K562 (cell line): ENCODE measurements at regions not wholly inside any gene's neighbourhood (a gene's known extent, or its start where the extent isn't known, plus 50 kb on each side); places are given as distances from the start of the nearest gene placed in this dataset.

Source experiments
- BMI1 ChIP-seq: fragments of 150-350 bp; IDR thresholded peaks from 2 replicates; pipeline ENCODE4 v1.6.1; 2014; ENCODE audit warnings: low read length
- ELF2 ChIP-seq: fragments of 250-450 bp; sonication (Bioruptor Pico); IDR thresholded peaks from 2 replicates; pipeline ENCODE4 v1.5.0; 2021; ENCODE audit warnings: mild to moderate bottlenecking
- ELK1 ChIP-seq: sonication (generic); formaldehyde crosslinking; IDR thresholded peaks from 2 replicates; pipeline ENCODE4 v1.8.1; 2022; ENCODE audit warnings: missing genetic modification reagents
- FOSL1 ChIP-seq: fragments of 200-800 bp; sonication (Bioruptor generic); conservative IDR thresholded peaks from 2 replicates; pipeline ENCODE4 v1.6.1; 2016; ENCODE audit warnings: missing genetic modification characterization, missing compliant biosample characterization
- HMBOX1 ChIP-seq: sonication (generic); IDR thresholded peaks from 2 replicates; pipeline ENCODE4 v1.6.1; 2016
- IRF2 ChIP-seq: sonication (generic); formaldehyde crosslinking; IDR thresholded peaks from 2 replicates; pipeline ENCODE4 v1.8.1; 2022; ENCODE audit warnings: mild to moderate bottlenecking, missing genetic modification reagents
- KLF16 ChIP-seq: IDR thresholded peaks from 2 replicates; pipeline ENCODE4 v1.6.1; 2016; ENCODE audit warnings: antibody characterized with exemption
- NR2C1 ChIP-seq, 2 experiments: fragments of 450-650 bp; IDR thresholded peaks; 2 replicates each; pipeline ENCODE4 v1.6.1; 2017; ENCODE audit warnings: mild to moderate bottlenecking in 2 of 2, antibody characterized with exemption in 1 of 2, inconsistent platforms in 1 of 2, missing compliant biosample characterization in 1 of 2, missing genetic modification characterization in 1 of 2
- NRF1 ChIP-seq, 2 experiments: fragments of 450-650 bp; IDR thresholded peaks in 1 of 2; conservative IDR thresholded peaks in 1 of 2; 2 replicates each; pipeline ENCODE4 v1.6.1; 2014; ENCODE audit warnings: mild to moderate bottlenecking in 2 of 2
- PRDM10 ChIP-seq: fragments of 450-650 bp; IDR thresholded peaks from 2 replicates; pipeline ENCODE4 v1.6.1; 2018; ENCODE audit not compliant: partially characterized antibody
- RAD51 ChIP-seq: fragments of 450-650 bp; IDR thresholded peaks from 2 replicates; pipeline ENCODE4 v1.7.1; 2016; ENCODE audit warnings: low read depth, mild to moderate bottlenecking, borderline replicate concordance
- TEAD1 ChIP-seq, 2 experiments: fragments of 450-650 bp in 1 of 2; sonication (generic) in 1 of 2; formaldehyde crosslinking; IDR thresholded peaks; 2 replicates each; pipeline versions ENCODE4 v1.4.0 to v1.8.0; 2020 to 2022; ENCODE audit warnings: mild to moderate bottlenecking in 2 of 2, missing genetic modification reagents in 1 of 2
- ZBTB33 ChIP-seq: sonication (generic); formaldehyde crosslinking; IDR thresholded peaks from 2 replicates; pipeline ENCODE4 v1.8.1; 2023; ENCODE audit warnings: mild to moderate bottlenecking, missing genetic modification reagents
- ZFP36 ChIP-seq: fragments of 150-350 bp; IDR thresholded peaks from 2 replicates; pipeline ENCODE4 v1.6.1; 2018; ENCODE audit warnings: low read length, low read depth; ENCODE audit not compliant: partially characterized antibody
- ZNF197 ChIP-seq: fragments of 200-800 bp; sonication (Bioruptor generic); IDR thresholded peaks from 2 replicates; pipeline ENCODE4 v1.6.1; 2016; ENCODE audit warnings: low read depth, missing genetic modification characterization, missing compliant biosample characterization
- ZNF444 ChIP-seq: fragments of 250-450 bp; sonication (Bioruptor Pico); IDR thresholded peaks from 2 replicates; pipeline ENCODE4 v1.4.0; 2020; ENCODE audit warnings: mild to moderate bottlenecking, moderate library complexity

GRCh38 chr9:88303721-88304451 is 84.4 kb upstream of the SPIN1 start (continued):
- TF ChIP-seq RAD51 (no peak), PRDM10 (peak; percentile 21), TEAD1 (CRISPR knock-in tag; IDR thresholded peaks at IDR 0.05) (no peak), ZNF444 (CRISPR knock-in tag) (no peak), KLF16 (no peak), BMI1 (no peak), ELK1 (CRISPR knock-in tag) (no peak), IRF2 (no peak), NR2C1 (IDR thresholded peaks at IDR 0.05) (no peak), NR2C1 (tag; IDR thresholded peaks at IDR 0.05) (no peak), ELF2 (CRISPR knock-in tag) (no peak), FOSL1 (peak; percentile 79), ZFP36 (no peak), HMBOX1 (peak; percentile 69; the same call in 1 of the 2 replicates), NRF1 (conservative IDR thresholded peaks at IDR 0.05 in 1 of 2, IDR thresholded peaks at IDR 0.05 in 1 of 2) (no peak), ZBTB33 (CRISPR knock-in tag) (no peak), ZNF197 (CRISPR knock-in tag) (no peak)
